ENCODE measurements at regions not wholly inside any gene's neighbourhood (a gene's known extent, or its start where the extent isn't known, plus 50 kb on each side); places are given as distances from the start of the nearest gene placed in this dataset.

DNA sequence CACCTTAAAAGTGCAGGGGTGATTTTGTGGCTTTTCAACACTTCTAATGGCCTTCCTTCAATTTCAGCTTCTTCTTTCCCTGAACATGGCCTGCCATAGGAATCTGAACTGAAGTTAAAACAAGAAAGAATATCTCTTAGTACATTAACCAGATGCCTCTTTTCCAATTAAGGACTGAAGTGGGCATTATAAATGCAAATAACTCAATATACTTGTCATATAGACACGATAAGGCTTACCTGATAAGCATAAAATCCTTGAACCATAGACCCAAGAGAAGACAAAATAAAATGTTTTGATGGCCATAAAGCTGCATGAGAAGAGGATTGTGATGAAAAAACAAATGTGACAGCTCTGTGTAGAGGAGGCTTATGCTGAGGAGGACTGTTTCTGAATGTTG, 173.1 kb downstream of the MC4R start:
- ChIA-PET POLR2A (no interaction called here), CTCF (interaction anchor here (1.2 kb wide), 1 partner anchor 204 kb away, joined by 4 read pairs; no protein-coding TSS in a partner anchor)

DNA sequence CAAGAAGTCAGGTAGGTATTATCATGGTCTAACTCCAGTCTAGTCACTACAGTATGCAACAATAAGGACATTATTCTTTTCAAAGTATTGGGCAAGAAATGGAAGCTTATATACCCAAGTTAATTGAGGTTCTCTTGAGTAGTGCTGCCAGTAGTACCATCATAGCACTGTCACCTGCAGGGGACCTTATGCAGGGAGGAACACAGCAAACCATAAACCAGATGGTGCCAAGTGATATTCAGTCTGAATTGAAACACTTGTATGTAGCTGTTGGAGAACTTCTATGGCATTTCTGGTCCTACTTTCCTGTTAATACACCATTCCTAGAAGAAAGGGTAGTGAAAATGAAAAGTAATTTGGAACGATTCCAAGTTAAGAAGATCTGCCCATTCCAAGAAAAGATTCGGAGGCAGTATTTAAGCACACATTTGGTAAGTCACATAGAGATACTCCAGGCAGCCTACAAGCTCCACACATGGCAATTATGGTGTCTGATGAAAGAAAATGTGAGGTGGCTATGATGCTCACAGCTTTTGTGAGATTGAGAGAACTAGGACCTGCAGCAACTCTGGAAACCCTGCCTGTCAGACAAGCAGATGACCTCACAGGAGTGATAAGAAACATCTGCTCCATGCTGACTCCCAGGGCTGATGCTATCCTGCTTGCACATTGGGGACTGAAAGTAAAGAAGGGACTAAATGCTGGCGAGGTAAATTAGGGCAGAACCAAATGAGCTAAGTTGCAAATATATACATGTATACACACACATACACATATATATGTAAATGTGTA, 174.7 kb downstream of the MC4R start:
- ChIA-PET POLR2A (no interaction called here), CTCF (no interaction called here)
- no peaks in the 10 kb centered on the region for H3K9me3 ChIP-seq (ENCODE audit: control insufficient read depth, insufficient read depth, low read depth, low read length)
- TF ChIP-seq GLIS2 (tag by site-specific recombination; IDR thresholded peaks at IDR 0.05) (no peak), WT1 (tag by site-specific recombination; IDR thresholded peaks at IDR 0.05) (no peak), TRIM28 (IDR thresholded peaks at IDR 0.05; ENCODE audit: borderline replicate concordance, low read length) (no peak), EGR2 (tag by site-specific recombination; IDR thresholded peaks at IDR 0.05; ENCODE audit: low read depth) (no peak), ZNF239 (tag by site-specific recombination; IDR thresholded peaks at IDR 0.05) (no peak), ZNF624 (tag by site-specific recombination; IDR thresholded peaks at IDR 0.05) (no peak)
- TF ChIP-seq, protein P1, sequence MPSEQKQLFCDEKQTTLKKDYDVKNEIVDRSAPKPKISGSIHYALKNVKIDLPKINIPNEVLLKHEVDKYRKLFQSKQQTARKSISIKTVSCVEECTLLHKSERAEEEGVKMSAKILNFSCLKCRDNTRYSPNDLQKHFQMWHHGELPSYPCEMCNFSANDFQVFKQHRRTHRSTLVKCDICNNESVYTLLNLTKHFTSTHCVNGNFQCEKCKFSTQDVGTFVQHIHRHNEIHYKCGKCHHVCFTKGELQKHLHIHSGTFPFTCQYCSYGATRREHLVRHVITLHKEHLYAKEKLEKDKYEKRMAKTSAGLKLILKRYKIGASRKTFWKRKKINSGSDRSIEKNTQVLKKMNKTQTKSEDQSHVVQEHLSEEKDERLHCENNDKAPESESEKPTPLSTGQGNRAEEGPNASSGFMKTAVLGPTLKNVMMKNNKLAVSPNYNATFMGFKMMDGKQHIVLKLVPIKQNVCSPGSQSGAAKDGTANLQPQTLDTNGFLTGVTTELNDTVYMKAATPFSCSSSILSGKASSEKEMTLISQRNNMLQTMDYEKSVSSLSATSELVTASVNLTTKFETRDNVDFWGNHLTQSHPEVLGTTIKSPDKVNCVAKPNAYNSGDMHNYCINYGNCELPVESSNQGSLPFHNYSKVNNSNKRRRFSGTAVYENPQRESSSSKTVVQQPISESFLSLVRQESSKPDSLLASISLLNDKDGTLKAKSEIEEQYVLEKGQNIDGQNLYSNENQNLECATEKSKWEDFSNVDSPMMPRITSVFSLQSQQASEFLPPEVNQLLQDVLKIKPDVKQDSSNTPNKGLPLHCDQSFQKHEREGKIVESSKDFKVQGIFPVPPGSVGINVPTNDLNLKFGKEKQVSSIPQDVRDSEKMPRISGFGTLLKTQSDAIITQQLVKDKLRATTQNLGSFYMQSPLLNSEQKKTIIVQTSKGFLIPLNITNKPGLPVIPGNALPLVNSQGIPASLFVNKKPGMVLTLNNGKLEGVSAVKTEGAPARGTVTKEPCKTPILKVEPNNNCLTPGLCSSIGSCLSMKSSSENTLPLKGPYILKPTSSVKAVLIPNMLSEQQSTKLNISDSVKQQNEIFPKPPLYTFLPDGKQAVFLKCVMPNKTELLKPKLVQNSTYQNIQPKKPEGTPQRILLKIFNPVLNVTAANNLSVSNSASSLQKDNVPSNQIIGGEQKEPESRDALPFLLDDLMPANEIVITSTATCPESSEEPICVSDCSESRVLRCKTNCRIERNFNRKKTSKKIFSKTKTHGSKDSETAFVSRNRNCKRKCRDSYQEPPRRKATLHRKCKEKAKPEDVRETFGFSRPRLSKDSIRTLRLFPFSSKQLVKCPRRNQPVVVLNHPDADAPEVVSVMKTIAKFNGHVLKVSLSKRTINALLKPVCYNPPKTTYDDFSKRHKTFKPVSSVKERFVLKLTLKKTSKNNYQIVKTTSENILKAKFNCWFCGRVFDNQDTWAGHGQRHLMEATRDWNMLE (tag by site-specific recombination; conservative IDR thresholded peaks at IDR 0.05; ENCODE audit: low read depth): no peak
- H3K4me1 ChIP-seq (ENCODE audit: control insufficient read depth, insufficient read depth, low read length): no peaks in the 10 kb centered on the region
- no peaks in the 10 kb centered on the region for H3K36me3 ChIP-seq (ENCODE audit: control insufficient read depth in 2 of 2, insufficient read depth in 1 of 2, low read length in 2 of 2)
- no peak overlapping the region for H3K27ac ChIP-seq (ENCODE audit: extremely low read depth, low read depth, low read length)
- H3K4me3 ChIP-seq (ENCODE audit: low read depth, low read length): no peak overlapping the region

More for the DNA sequence above, 173.1 kb downstream of the MC4R start:
- Histone ChIP-seq H3K27ac (ENCODE audit: extremely low read depth, low read depth, low read length) (no peak overlapping the region), H3K36me3 (ENCODE audit: control insufficient read depth in 2 of 2, insufficient read depth in 1 of 2, low read length in 2 of 2) (no peaks in the 10 kb centered on the region), H3K4me1 (ENCODE audit: control insufficient read depth, insufficient read depth, low read length) (no peaks in the 10 kb centered on the region), H3K4me3 (ENCODE audit: low read depth, low read length) (no peak overlapping the region), H3K9me3 (ENCODE audit: control insufficient read depth, insufficient read depth, low read depth, low read length) (no peaks in the 10 kb centered on the region)
- no peak for TF ChIP-seq ZNF548 (tag by site-specific recombination; IDR thresholded peaks at IDR 0.05)
- TF ChIP-seq, protein P2, sequence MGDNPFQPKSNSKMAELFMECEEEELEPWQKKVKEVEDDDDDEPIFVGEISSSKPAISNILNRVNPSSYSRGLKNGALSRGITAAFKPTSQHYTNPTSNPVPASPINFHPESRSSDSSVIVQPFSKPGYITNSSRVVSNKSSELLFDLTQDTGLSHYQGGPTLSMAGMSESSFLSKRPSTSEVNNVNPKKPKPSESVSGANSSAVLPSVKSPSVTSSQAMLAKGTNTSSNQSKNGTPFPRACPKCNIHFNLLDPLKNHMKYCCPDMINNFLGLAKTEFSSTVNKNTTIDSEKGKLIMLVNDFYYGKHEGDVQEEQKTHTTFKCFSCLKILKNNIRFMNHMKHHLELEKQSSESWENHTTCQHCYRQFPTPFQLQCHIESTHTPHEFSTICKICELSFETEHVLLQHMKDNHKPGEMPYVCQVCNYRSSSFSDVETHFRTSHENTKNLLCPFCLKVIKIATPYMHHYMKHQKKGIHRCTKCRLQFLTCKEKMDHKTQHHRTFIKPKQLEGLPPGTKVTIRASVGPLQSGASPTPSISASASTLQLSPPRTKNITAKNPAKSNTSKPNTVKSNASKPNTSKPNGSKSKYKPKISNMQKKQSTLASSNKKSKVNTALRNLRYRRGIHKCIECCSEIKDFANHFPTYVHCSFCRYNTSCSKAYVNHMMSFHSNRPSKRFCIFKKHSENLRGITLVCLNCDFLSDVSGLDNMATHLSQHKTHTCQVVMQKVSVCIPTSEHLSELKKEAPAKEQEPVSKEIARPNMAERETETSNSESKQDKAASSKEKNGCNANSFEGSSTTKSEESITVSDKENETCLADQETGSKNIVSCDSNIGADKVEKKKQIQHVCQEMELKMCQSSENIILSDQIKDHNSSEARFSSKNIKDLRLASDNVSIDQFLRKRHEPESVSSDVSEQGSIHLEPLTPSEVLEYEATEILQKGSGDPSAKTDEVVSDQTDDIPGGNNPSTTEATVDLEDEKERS (tag by site-specific recombination; IDR thresholded peaks at IDR 0.05): no peak
- TF ChIP-seq, protein P3, sequence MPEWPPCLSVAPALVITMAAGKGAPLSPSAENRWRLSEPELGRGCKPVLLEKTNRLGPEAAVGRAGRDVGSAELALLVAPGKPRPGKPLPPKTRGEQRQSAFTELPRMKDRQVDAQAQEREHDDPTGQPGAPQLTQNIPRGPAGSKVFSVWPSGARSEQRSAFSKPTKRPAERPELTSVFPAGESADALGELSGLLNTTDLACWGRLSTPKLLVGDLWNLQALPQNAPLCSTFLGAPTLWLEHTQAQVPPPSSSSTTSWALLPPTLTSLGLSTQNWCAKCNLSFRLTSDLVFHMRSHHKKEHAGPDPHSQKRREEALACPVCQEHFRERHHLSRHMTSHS (tag by site-specific recombination; IDR thresholded peaks at IDR 0.05): no peak
- TF ChIP-seq, protein P4, sequence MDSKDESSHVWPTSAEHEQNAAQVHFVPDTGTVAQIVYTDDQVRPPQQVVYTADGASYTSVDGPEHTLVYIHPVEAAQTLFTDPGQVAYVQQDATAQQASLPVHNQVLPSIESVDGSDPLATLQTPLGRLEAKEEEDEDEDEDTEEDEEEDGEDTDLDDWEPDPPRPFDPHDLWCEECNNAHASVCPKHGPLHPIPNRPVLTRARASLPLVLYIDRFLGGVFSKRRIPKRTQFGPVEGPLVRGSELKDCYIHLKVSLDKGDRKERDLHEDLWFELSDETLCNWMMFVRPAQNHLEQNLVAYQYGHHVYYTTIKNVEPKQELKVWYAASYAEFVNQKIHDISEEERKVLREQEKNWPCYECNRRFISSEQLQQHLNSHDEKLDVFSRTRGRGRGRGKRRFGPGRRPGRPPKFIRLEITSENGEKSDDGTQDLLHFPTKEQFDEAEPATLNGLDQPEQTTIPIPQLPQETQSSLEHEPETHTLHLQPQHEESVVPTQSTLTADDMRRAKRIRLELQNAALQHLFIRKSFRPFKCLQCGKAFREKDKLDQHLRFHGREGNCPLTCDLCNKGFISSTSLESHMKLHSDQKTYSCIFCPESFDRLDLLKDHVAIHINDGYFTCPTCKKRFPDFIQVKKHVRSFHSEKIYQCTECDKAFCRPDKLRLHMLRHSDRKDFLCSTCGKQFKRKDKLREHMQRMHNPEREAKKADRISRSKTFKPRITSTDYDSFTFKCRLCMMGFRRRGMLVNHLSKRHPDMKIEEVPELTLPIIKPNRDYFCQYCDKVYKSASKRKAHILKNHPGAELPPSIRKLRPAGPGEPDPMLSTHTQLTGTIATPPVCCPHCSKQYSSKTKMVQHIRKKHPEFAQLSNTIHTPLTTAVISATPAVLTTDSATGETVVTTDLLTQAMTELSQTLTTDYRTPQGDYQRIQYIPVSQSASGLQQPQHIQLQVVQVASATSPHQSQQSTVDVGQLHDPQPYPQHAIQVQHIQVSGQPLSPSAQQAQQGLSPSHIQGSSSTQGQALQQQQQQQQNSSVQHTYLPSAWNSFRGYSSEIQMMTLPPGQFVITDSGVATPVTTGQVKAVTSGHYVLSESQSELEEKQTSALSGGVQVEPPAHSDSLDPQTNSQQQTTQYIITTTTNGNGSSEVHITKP (tag by site-specific recombination; IDR thresholded peaks at IDR 0.05): no peak
- no peak for TF ChIP-seq WT1 (tag by site-specific recombination; IDR thresholded peaks at IDR 0.05)
- TF ChIP-seq ZNF549 (tag by site-specific recombination; IDR thresholded peaks at IDR 0.05): no peak
- no peak for TF ChIP-seq IKZF3 (tag by site-specific recombination; IDR thresholded peaks at IDR 0.05)
- TF ChIP-seq ZNF19 (tag by site-specific recombination; IDR thresholded peaks at IDR 0.05; ENCODE audit: low read depth): no peak
- TF ChIP-seq, protein P5, sequence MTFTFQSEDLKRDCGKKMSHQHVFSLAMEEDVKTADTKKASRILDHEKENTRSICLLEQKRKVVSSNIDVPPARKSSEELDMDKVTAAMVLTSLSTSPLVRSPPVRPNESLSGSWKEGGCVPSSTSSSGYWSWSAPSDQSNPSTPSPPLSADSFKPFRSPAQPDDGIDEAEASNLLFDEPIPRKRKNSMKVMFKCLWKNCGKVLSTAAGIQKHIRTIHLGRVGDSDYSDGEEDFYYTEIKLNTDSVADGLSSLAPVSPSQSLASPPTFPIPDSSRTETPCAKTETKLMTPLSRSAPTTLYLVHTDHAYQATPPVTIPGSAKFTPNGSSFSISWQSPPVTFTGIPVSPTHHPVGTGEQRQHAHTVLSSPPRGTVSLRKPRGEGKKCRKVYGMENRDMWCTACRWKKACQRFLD (tag by site-specific recombination; IDR thresholded peaks at IDR 0.05): no peak
- TF ChIP-seq RBAK (tag by site-specific recombination; IDR thresholded peaks at IDR 0.05): no peak
- TF ChIP-seq PRDM1 (tag by site-specific recombination; IDR thresholded peaks at IDR 0.05): no peak

Measured in HEK293 (cell line).